GM21367 (cell line): ENCODE measurements at regions not wholly inside any gene's neighbourhood (a gene's known extent, or its start where the extent isn't known, plus 50 kb on each side); places are given as distances from the start of the nearest gene placed in this dataset.
"Not testable (repeated sequence)": the region's sequence is repeated elsewhere in the genome, so short reads cannot be mapped to it uniquely, and the experiment has no call there.

Source experiments
- ATAC-seq: cut with Tn5 transposase; IDR thresholded peaks from one replicate; pipeline ENCODE4 v1.9.1; 2021; ENCODE audit not compliant: unreplicated experiment

GRCh38 chr11:103800406-103801114 is 235.9 kb upstream of the DDI1 start:
- no peak for ATAC-seq

GRCh38 chr11:103803062-103803461 is 233.4 kb upstream of the DDI1 start:
- ATAC-seq: no peak

- no peak for ATAC-seq
Observed at GRCh38 chr11:103805688-103806009, 230.8 kb upstream of the DDI1 start.

DNA sequence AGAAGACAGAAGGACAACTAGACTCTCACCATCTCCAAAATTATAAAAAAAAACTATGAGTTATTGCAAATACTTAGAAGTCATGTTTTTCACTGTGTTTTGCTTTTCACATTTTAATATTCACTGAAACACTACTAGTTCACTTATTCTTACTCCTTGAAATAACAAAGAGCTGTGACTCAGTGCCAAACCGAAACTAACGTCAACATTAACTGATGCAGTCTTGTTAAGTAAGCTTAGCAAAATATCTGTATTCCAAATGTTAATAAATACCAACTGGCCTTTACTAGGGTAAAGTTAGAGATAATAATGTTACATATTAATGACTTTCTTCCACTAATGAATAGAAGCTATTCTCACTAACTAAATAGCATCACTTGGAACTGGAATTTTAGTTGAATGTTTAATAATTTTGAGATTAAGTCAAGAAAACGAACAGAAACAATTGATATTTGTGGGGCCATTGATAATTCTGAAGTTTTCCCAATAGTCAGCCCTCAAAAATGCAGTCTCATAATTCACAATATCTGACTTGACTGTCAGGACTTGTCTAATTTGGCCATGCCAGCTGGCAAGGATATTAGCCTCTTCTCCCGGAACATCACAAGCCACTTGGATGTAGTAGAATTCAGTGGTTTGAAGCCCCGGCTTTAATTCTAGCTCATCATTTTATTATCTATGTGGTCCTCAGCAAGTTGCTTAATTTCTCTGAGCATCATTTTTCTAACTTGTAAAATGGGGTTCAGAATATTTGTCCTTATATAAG is 230.1 kb upstream of the DDI1 start:
- ATAC-seq: no peak

GRCh38 chr11:103807806-103808205 is 228.6 kb upstream of the DDI1 start:
- no peak for ATAC-seq

DNA sequence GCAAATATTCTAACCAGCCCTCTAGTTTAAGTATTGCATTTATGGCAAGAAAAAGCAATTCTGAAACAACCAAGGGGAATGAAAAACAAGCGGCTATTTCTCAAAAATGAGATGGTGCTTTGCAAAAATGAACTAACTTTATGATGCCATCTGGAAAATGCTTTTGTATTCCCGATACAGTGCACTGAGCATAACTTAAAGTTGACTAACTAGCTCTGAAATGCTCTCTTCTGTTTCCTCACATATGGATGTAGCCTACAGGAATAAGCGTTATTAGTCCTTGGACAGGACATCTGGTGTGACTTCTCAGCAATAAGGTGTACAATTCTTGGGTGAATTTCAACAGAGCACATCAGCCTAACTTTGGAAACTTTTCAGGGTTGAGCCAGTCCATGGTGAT is 228.2 kb upstream of the DDI1 start:
- no peak for ATAC-seq

DNA sequence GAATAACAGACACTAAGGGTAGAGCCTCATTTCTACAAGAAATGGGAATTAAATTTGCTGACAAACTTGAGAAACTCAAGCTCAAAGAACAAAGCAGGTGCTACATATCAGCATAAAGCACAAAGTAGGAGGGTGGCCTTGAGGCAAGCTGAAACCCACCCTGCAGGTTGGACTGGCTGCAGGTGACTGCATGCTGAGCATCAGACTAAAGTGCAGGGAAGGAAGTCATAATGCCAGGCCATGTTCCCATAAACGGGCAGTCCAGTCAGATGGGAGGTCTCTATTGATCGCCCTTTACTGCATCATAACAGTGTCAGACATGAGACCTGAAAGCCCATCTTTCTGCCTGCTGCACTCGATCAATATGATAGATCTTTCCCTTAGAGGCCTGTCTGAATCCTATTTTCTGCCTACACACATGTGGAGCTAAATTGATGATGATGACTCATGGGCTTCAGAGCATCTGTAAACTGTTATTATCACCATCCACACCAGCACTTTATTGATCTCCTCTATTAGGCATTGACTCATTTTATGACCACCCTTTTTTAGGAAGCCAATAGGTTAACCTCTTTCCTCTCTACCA is 224.5 kb upstream of the DDI1 start:
- ATAC-seq: no peak

- ATAC-seq: no peak
Observed at GRCh38 chr11:103812680-103813079, 223.8 kb upstream of the DDI1 start.

GRCh38 chr11:103820345-103820744 is 216.1 kb upstream of the DDI1 start:
- not testable (repeated sequence) for ATAC-seq

DNA sequence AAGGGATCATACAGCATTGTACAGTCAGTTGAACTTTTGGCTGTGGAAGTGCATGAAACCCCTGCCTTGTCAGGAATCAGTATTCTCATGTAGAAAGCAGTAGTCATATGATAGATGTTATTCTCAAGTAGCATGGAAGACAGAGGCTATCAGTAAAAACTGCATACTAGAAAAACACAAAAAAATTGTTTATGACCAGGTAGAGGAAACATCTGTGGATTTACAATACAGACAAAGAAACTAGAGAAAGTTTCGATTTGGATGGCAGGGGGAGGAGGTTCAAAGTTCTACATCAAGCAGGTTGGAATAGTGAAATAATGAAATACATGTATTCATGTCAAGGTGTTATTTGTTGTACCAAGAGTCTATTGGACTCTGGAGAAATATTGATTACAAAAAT is 212.3 kb upstream of the DDI1 start:
- no peak for ATAC-seq

GRCh38 chr11:103825469-103825868 is 211.0 kb upstream of the DDI1 start:
- no peak for ATAC-seq

GRCh38 chr11:103826856-103827255 is 209.6 kb upstream of the DDI1 start:
- no peak for ATAC-seq

- no peak for ATAC-seq
Observed at GRCh38 chr11:103829596-103829995, 206.8 kb upstream of the DDI1 start.

- ATAC-seq: no peak
Observed at GRCh38 chr11:103830205-103830604, 206.2 kb upstream of the DDI1 start.

GRCh38 chr11:103832762-103833161 is 203.7 kb upstream of the DDI1 start:
- no peak for ATAC-seq

DNA sequence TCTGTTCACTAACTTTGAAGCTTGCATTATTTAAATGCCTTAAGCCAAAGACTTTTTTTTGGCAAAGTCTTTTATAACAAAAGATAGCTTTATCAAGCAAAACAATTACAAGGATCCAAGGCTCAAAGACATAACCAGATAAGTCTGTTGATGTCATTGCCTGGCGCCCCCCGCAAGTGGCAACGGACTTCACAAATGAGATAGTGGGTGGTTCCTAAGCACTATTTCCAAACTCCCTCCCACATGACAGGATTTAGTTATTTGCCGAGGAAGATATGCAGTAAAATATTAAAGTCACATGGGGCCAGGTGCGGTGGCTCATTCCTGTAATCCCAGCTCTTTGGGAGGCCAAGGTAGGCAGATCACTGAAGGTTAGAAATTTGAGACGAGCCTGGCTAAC is 194.2 kb upstream of the DDI1 start:
- no peak for ATAC-seq

DNA sequence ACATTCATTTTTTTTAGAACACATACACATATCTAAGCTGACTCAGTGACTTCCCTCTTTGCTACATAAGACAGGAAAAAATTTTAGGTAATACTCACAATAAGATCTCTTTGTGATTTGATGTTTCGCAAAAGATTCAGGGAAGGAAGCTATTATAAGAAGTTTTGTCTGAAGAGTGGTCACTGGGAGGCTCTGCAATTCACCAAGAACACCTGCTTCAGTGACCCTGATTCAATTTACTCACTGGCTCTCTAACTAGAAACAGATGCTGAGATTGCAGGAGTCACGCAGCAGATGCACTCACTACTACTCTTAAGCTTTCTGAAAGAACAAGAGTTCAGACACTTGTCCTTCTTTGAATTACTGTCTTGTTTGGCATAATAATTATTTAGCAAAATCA is 193.6 kb upstream of the DDI1 start:
- ATAC-seq: no peak

- peak; percentile 97 for ATAC-seq
Observed at GRCh38 chr11:103844327-103845215, 191.9 kb upstream of the DDI1 start.

GRCh38 chr11:103845331-103845730 is 191.1 kb upstream of the DDI1 start:
- ATAC-seq: no peak

GRCh38 chr11:103848686-103849085 is 187.8 kb upstream of the DDI1 start:
- ATAC-seq: no peak

GRCh38 chr11:103849366-103849765 is 187.1 kb upstream of the DDI1 start:
- no peak for ATAC-seq
